ENCODE measurements at regions not wholly inside any gene's neighbourhood (a gene's known extent, or its start where the extent isn't known, plus 50 kb on each side); places are given as distances from the start of the nearest gene placed in this dataset.

GRCh38 chr6:126091466-126091865 lies 105.1 kb downstream of the TRMT11 start:
- TF ChIP-seq CTCF (conservative IDR thresholded peaks at IDR 0.05; ENCODE audit: low read depth, low read length), result no peak
- no peak for TF ChIP-seq EZH2 (IDR thresholded peaks at IDR 0.05; ENCODE audit: low read length, unreplicated experiment)
- TF ChIP-seq EZH2phosphoT487 (IDR thresholded peaks at IDR 0.05; ENCODE audit: borderline replicate concordance, low read length), result no peak
